CD14-positive monocyte (primary cell): ENCODE measurements at regions not wholly inside any gene's neighbourhood (a gene's known extent, or its start where the extent isn't known, plus 50 kb on each side); places are given as distances from the start of the nearest gene placed in this dataset.

ENCODE experiments used
- DNase-seq, 3 donors: peaks; one replicate each; pipeline ENCODE4 v3.0.0-alpha.2; 2011 to 2022
- H2AFZ ChIP-seq: 2 replicates; pipeline ENCODE4 v1.6.0; 2012; ENCODE audit warnings: mild to moderate bottlenecking, low read depth, low read length, inconsistent platforms; ENCODE audit not compliant: insufficient read depth, poor library complexity, severe bottlenecking
- H3K27ac ChIP-seq, 2 donors: 1 replicate in 1 of 2; 2 replicates in 1 of 2; pipeline ENCODE4 v1.5.1; 2012 to 2013; ENCODE audit warnings: low read length in 2 of 2, control low read depth in 1 of 2, inconsistent platforms in 1 of 2, low read depth in 1 of 2, mild to moderate bottlenecking in 1 of 2
- H3K27me3 ChIP-seq, 2 donors: one replicate each; pipeline versions ENCODE4 v1.6.0 to v1.6.1; 2011 to 2013; ENCODE audit warnings: low read length in 2 of 2; ENCODE audit not compliant: control insufficient read depth in 2 of 2, insufficient read depth in 2 of 2
- H3K36me3 ChIP-seq, 2 donors: replicated peaks in 1 of 2; 1 replicate in 1 of 2; 2 replicates in 1 of 2; pipeline versions ENCODE4 v1.5.1 to v1.6.1; 2012 to 2013; ENCODE audit warnings: low read length in 2 of 2, control low read depth in 1 of 2, inconsistent platforms in 1 of 2, mild to moderate bottlenecking in 1 of 2; ENCODE audit not compliant: insufficient read depth in 2 of 2, control insufficient read depth in 1 of 2
- H3K4me1 ChIP-seq, 2 donors: 1 replicate in 1 of 2; 2 replicates in 1 of 2; pipeline versions ENCODE4 v1.5.1 to v1.6.1; 2012 to 2013; ENCODE audit warnings: low read length in 2 of 2, control low read depth in 1 of 2, inconsistent platforms in 1 of 2, mild to moderate bottlenecking in 1 of 2, moderate library complexity in 1 of 2; ENCODE audit not compliant: insufficient read depth in 2 of 2, control insufficient read depth in 1 of 2
- H3K4me2 ChIP-seq: replicated peaks from 2 replicates; pipeline ENCODE3; 2012; ENCODE audit warnings: low read length, moderate library complexity, mild to moderate bottlenecking; ENCODE audit not compliant: poor library complexity, severe bottlenecking; ENCODE audit errors: extremely low read depth
- H3K4me3 ChIP-seq, 3 experiments: fragments of 200-600 bp in 1 of 3; sonication (generic) in 1 of 3; replicated peaks in 1 of 3; 1 replicate in 2 of 3; 2 replicates in 1 of 3; pipeline ENCODE4 v1.5.1; 2011 to 2013; ENCODE audit warnings: low read length in 3 of 3, mild to moderate bottlenecking in 3 of 3, control low read depth in 2 of 3, low read depth in 2 of 3, inconsistent platforms in 1 of 3, moderate library complexity in 1 of 3
- H3K79me2 ChIP-seq: 2 replicates; pipeline ENCODE4 v1.6.0; 2012; ENCODE audit warnings: mild to moderate bottlenecking, control low read depth, inconsistent platforms, low read length, moderate library complexity; ENCODE audit not compliant: insufficient read depth
- H3K9ac ChIP-seq: 2 replicates; pipeline ENCODE4 v1.6.0; 2017; ENCODE audit warnings: low read length, mild to moderate bottlenecking; ENCODE audit not compliant: insufficient read depth, poor library complexity, severe bottlenecking
- H3K9me3 ChIP-seq, 2 donors: replicated peaks in 1 of 2; 1 replicate in 1 of 2; 2 replicates in 1 of 2; pipeline versions ENCODE4 v1.5.1 to v1.6.1; 2012 to 2013; ENCODE audit warnings: low read length in 2 of 2, control low read depth in 1 of 2; ENCODE audit not compliant: control insufficient read depth in 1 of 2, insufficient read depth in 1 of 2
- H4K20me1 ChIP-seq: 2 replicates; pipeline ENCODE4 v1.6.0; 2012; ENCODE audit warnings: mild to moderate bottlenecking, low read length, control low read depth, moderate library complexity; ENCODE audit not compliant: insufficient read depth
- H3K27ac Mint-ChIP-seq, 7 donors: one replicate each; pipeline ENCODE4 v1.8.0; 2020; ENCODE audit warnings: mild to moderate bottlenecking in 7 of 7, mixed read lengths in 7 of 7, moderate library complexity in 6 of 7, inconsistent platforms in 2 of 7
- H3K27me3 Mint-ChIP-seq, 3 donors: one replicate each; pipeline ENCODE4 v1.8.0; 2021 to 2022; ENCODE audit warnings: low read depth in 3 of 3, mild to moderate bottlenecking in 3 of 3, mixed read lengths in 3 of 3, moderate library complexity in 3 of 3, inconsistent platforms in 1 of 3
- H3K36me3 Mint-ChIP-seq, 2 donors: one replicate each; pipeline ENCODE4 v1.8.0; 2020; ENCODE audit warnings: mixed read lengths in 2 of 2, inconsistent platforms in 1 of 2, mild to moderate bottlenecking in 1 of 2
- H3K4me1 Mint-ChIP-seq: one replicate; pipeline ENCODE4 v1.8.0; 2020; ENCODE audit warnings: mild to moderate bottlenecking, mixed read lengths
- H3K4me3 Mint-ChIP-seq, 2 donors: one replicate each; pipeline ENCODE4 v1.8.0; 2020; ENCODE audit warnings: mild to moderate bottlenecking in 2 of 2, mixed read lengths in 2 of 2, moderate library complexity in 1 of 2
- H3K9me3 Mint-ChIP-seq, 7 donors: one replicate each; pipeline ENCODE4 v1.8.0; 2020 to 2022; ENCODE audit warnings: mixed read lengths in 7 of 7, mild to moderate bottlenecking in 6 of 7, moderate library complexity in 6 of 7, inconsistent platforms in 2 of 7
- CTCF ChIP-seq: fragments of 200-600 bp; IDR thresholded peaks from one replicate; pipeline ENCODE4 v1.8.0; 2022; ENCODE audit warnings: antibody characterized with exemption, mild to moderate bottlenecking
- WGBS: methylation state at CpG from one replicate; pipeline ENCODE4 v1.1.5; 2013; ENCODE audit warnings: missing lambda C conversion rate; ENCODE audit not compliant: insufficient coverage; 5-methylcytosine and 5-hydroxymethylcytosine counted together
- intact Hi-C, 2 donors: fragments of 100-400 bp; cut with micrococcal nuclease; formaldehyde crosslinking; loops; one replicate each; pipeline versions ENCODE4 v1.15.0 to v1.15.1; 2023

- Mint-ChIP-seq H3K9me3 (peaks cover 0 to 13% (median 2%) of the 10 kb centered on the region in 7 donors), H3K27me3 (peaks cover 0 to 2% (median 0%) of the 10 kb centered on the region in 3 donors)
- DNase-seq: no peak
These were observed 797.1 kb upstream of the GALNTL6 start for GRCh38 chr4:171016145-171016544.

GRCh38 chr4:171015441-171015840, 797.8 kb upstream of the GALNTL6 start:
- Histone ChIP-seq H3K27me3 (no peaks in the 10 kb centered on the region), H3K79me2 (no peaks in the 10 kb centered on the region), H3K4me2 (no peak overlapping the region), H3K9me3 (peaks cover 0 to 9% of the 10 kb centered on the region in 2 donors), H3K4me1 (no peaks in the 10 kb centered on the region), H3K4me3 (no peak overlapping the region), H3K27ac (no peak overlapping the region), H3K36me3 (no peaks in the 10 kb centered on the region), H2AFZ (no peak overlapping the region), H3K9ac (no peak overlapping the region), H4K20me1 (no peaks in the 10 kb centered on the region)
- peaks cover 0 to 3% (median 0%) of the 10 kb centered on the region in 3 donors for H3K27me3 Mint-ChIP-seq
- DNase-seq: no peak
- H3K27ac Mint-ChIP-seq: no peak overlapping the region
- H3K4me1 Mint-ChIP-seq: no peaks in the 10 kb centered on the region
- H3K9me3 Mint-ChIP-seq: peaks cover 0 to 9% (median 5%) of the 10 kb centered on the region in 7 donors
- no peak overlapping the region for H3K4me3 Mint-ChIP-seq
- intact Hi-C loops: no loop called here
- TF ChIP-seq CTCF: no peak
- no peaks in the 10 kb centered on the region for H3K36me3 Mint-ChIP-seq
- WGBS: no CpG with 5 or more reads among the region's 1 CpG

More at GRCh38 chr4:171016145-171016544, 797.1 kb upstream of the GALNTL6 start:
- H3K36me3 Mint-ChIP-seq: no peaks in the 10 kb centered on the region
- Histone ChIP-seq H3K4me2 (no peak overlapping the region), H3K36me3 (no peaks in the 10 kb centered on the region), H3K9ac (no peak overlapping the region), H3K27ac (no peak overlapping the region), H3K9me3 (peaks cover 0 to 9% of the 10 kb centered on the region in 2 donors), H2AFZ (no peak overlapping the region), H3K4me3 (no peak overlapping the region), H3K4me1 (no peaks in the 10 kb centered on the region), H3K79me2 (no peaks in the 10 kb centered on the region), H4K20me1 (no peaks in the 10 kb centered on the region), H3K27me3 (no peaks in the 10 kb centered on the region)
- no peak overlapping the region for H3K4me3 Mint-ChIP-seq
- no CpG with 5 or more reads among the region's 2 CpGs for WGBS
- H3K4me1 Mint-ChIP-seq: no peaks in the 10 kb centered on the region
- intact Hi-C loops: no loop called here
- no peak for TF ChIP-seq CTCF
- H3K27ac Mint-ChIP-seq: no peak overlapping the region
